GM12875 (cell line): ENCODE measurements at regions not wholly inside any gene's neighbourhood (a gene's known extent, or its start where the extent isn't known, plus 50 kb on each side); places are given as distances from the start of the nearest gene placed in this dataset.

Source experiments
- H3K4me3 ChIP-seq: one replicate; pipeline ENCODE4 v1.5.1; 2011; ENCODE audit warnings: low read depth, low read length, control low read depth
- TF ChIP-seq, protein P1 (sequence below): IDR thresholded peaks from 2 replicates; pipeline ENCODE4 v1.5.1; 2011; ENCODE audit warnings: low read depth, mild to moderate bottlenecking, control low read depth, inconsistent platforms, low read length, moderate library complexity, borderline replicate concordance; ENCODE audit not compliant: insufficient read depth

DNA sequence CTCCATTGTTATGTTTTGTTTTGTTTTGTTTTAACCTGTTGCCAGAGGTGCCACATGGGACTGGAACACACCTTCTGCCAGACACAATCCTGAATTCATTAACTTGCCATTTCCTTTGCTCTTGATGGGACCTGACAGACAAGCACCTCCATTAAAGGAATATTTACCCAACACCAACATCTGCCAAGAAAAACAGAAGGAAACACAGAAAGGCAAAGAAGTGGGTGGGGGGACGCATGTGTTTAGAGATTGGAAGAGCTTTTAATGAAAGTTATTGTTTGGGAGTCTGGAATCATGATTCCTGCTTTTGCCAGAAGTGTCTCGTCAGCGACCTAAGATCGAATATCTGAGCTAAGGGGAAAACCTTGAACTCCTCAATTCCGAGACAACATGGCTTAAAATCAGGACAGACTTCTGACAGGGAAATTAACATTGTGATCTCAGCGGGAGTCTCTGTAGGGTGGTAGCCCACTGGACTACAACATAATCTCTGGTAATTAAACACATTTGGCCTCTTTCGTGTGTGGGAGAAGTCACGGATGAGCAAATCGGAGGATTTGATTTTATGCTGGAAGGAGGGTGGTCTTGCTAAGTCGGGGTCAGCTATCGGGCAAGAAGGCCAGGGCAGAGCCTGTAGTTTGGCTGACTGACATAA is 210.4 kb upstream of the FAR2 start:
- no peak overlapping the region for H3K4me3 ChIP-seq
- TF ChIP-seq, protein P1, sequence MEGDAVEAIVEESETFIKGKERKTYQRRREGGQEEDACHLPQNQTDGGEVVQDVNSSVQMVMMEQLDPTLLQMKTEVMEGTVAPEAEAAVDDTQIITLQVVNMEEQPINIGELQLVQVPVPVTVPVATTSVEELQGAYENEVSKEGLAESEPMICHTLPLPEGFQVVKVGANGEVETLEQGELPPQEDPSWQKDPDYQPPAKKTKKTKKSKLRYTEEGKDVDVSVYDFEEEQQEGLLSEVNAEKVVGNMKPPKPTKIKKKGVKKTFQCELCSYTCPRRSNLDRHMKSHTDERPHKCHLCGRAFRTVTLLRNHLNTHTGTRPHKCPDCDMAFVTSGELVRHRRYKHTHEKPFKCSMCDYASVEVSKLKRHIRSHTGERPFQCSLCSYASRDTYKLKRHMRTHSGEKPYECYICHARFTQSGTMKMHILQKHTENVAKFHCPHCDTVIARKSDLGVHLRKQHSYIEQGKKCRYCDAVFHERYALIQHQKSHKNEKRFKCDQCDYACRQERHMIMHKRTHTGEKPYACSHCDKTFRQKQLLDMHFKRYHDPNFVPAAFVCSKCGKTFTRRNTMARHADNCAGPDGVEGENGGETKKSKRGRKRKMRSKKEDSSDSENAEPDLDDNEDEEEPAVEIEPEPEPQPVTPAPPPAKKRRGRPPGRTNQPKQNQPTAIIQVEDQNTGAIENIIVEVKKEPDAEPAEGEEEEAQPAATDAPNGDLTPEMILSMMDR: no peak

DNA sequence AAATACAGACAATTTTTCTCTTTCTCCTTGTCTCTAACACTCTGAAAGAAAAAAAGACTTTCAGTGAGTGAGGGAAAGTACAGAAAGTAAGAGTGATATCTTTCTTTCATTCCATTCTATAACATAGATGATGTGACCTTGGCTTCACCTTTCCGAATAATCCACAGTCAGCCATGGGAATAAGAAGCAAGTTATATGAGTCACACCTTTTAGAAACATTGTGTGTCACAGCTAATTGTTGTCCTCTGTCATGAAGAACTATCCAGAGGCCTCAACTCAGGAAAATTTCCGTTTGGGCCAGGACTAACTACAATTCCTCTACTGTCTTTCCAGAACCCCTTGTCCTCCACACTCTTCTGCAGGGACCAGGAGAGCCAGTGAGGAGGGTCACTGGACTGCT is 209.7 kb upstream of the FAR2 start:
- no peak overlapping the region for H3K4me3 ChIP-seq
- TF ChIP-seq, protein P1: no peak

GRCh38 chr12:28941248-28941647 is 207.8 kb upstream of the FAR2 start:
- TF ChIP-seq, protein P1: no peak
- H3K4me3 ChIP-seq: no peak overlapping the region

DNA sequence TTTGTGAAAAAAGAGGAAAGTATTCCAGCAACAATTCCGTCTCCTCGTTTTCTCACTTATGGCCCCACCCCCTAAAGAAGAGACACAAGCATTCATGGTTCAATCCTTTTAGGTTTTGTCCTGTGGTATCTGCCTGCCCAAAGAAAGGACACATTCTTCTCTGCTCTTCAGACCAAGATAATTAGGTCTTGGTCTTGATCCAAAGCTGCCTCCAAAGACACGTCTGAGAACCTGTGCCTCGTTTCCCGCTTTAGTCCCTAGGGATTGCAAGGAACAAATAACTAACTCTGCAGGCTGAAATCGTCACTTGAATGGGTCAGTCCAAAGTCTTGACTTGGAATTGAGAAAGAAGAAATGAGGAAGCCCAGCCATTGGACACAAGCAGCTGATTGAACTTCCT is 202.7 kb upstream of the FAR2 start:
- TF ChIP-seq, protein P1: no peak
- no peak overlapping the region for H3K4me3 ChIP-seq

DNA sequence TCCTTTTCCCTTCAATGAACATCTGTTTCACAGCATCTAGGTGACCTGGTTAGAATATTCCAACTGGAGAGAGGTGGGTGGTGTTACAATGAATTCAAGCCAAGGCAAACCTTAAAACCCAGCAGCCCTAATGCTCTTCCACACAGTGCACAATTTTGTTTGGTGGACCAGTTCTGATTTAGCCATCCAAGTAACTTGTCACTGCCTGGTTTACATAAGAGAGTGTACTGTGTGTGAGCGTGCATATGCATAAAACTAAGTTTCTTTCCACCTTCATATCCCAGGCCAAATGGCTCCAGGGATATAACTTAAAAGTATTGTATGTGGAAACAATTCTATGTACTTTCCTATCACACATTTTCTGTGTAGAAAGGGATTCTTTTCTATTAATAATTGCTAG is 200.4 kb upstream of the FAR2 start:
- TF ChIP-seq, protein P1: no peak
- no peak overlapping the region for H3K4me3 ChIP-seq

- no peak overlapping the region for H3K4me3 ChIP-seq
- TF ChIP-seq, protein P1: no peak
These were observed 199.9 kb upstream of the FAR2 start for GRCh38 chr12:28949184-28949583.

DNA sequence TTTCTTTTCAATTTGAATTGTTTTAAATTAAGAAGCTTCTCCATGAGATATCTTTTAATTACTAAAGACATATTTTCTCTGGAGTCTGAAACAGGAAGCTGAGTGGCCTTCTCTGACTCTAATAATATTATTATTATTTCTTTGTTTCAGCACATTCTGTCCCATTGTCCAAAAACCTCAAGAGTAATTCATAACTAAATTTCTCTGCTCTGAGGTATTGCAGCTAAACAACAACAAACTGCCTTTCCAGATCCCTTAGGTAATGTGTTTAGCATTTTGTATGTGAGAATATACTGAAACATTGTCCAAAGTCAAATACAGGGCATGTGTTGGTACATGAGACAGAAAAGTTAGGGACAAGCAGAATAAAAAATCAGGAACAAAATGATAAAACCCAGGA is 199.0 kb upstream of the FAR2 start:
- TF ChIP-seq, protein P1: no peak
- H3K4me3 ChIP-seq: no peak overlapping the region
